ENCODE measurements at regions not wholly inside any gene's neighbourhood (a gene's known extent, or its start where the extent isn't known, plus 50 kb on each side); places are given as distances from the start of the nearest gene placed in this dataset.

DNA sequence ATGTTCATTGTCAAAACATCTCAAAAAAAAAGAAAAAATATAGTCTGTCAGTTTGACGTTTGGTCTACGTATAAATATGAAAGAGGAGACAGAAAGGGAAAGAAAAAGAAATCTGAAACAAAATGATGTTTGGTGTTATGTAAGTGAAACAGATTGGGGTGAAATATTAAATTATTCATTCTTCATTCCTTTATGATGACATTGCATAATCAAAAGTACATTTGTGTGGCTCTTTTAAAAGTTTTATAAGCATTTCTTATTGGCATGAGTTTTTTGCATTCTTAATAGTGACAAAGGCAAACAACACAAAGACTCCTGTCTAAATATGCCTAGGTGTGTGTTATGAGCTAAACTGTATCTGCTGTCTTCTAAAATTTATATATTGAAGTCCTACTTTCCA, 232.6 kb downstream of the EFNB2 start:
- TF ChIP-seq POLR2A (IDR thresholded peaks at IDR 0.05) = no peak
- TF ChIP-seq, protein P1, sequence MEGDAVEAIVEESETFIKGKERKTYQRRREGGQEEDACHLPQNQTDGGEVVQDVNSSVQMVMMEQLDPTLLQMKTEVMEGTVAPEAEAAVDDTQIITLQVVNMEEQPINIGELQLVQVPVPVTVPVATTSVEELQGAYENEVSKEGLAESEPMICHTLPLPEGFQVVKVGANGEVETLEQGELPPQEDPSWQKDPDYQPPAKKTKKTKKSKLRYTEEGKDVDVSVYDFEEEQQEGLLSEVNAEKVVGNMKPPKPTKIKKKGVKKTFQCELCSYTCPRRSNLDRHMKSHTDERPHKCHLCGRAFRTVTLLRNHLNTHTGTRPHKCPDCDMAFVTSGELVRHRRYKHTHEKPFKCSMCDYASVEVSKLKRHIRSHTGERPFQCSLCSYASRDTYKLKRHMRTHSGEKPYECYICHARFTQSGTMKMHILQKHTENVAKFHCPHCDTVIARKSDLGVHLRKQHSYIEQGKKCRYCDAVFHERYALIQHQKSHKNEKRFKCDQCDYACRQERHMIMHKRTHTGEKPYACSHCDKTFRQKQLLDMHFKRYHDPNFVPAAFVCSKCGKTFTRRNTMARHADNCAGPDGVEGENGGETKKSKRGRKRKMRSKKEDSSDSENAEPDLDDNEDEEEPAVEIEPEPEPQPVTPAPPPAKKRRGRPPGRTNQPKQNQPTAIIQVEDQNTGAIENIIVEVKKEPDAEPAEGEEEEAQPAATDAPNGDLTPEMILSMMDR (IDR thresholded peaks at IDR 0.05) = no peak
- 51% methylated on average over 2 of the region's 2 CpGs for WGBS (ENCODE audit: insufficient coverage, low coverage, low lambda C conversion rate, missing lambda C conversion rate)
- no peaks in the 10 kb centered on the region for H3K9me3 ChIP-seq
- no peak for DNase-seq
- no peak overlapping the region for H3K27ac ChIP-seq
- H3K4me3 ChIP-seq = no peak overlapping the region
- no peaks in the 10 kb centered on the region for H3K27me3 ChIP-seq
- intact Hi-C loops (cut with DNase I) = no loop called here
- no peaks in the 10 kb centered on the region for H3K4me1 ChIP-seq
- no peaks in the 10 kb centered on the region for H3K36me3 ChIP-seq
- ATAC-seq = no peak

DNA sequence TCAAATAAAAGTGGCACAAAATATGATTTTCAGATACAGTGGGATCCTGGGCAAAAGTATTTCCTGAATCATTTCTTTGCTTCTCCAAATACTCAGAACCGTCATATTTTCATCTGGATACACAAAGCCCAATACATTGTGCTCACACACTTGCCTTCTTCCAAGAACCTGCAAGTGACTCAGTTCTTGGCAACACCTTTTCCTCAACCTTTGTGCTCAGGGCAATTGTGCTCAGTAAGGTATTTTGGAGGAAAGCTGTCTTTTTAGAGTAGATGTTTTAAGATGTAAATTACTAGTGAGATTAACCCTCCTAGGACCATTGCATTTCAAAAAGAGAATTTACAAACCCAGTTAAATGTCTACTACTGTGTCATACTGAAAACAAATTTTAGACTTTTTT, 233.5 kb downstream of the EFNB2 start:
- H3K4me1 ChIP-seq = no peaks in the 10 kb centered on the region
- H3K36me3 ChIP-seq = no peaks in the 10 kb centered on the region
- no peaks in the 10 kb centered on the region for H3K27me3 ChIP-seq
- 67% methylated on average over 1 of the region's 1 CpG for WGBS (ENCODE audit: insufficient coverage, low coverage, low lambda C conversion rate, missing lambda C conversion rate)
- ATAC-seq (no peak), DNase-seq (no peak)
- intact Hi-C loops (cut with DNase I) = no loop called here
- no peak overlapping the region for H3K27ac ChIP-seq
- TF ChIP-seq, protein P1 (IDR thresholded peaks at IDR 0.05) = no peak
- no peak for TF ChIP-seq POLR2A (IDR thresholded peaks at IDR 0.05)
- H3K4me3 ChIP-seq = no peak overlapping the region
- no peaks in the 10 kb centered on the region for H3K9me3 ChIP-seq

DNA sequence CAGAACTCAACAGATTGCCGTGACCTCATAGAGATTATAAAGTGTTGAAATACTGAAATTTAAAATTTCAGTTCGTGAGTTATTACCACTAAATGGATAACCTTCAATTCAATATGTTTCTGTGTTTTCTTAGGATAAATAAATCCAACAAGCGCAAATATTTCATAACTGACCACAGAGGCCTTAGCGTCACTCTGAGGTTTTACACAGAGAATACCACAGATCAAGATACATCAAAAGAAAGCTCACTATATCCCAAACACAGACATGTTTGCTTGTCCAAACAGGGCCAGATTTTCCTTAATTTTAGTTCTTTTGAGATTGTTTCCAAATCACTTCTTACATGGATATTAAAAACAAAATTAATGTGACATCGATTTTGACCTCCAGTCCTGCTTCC, 235.8 kb downstream of the EFNB2 start:
- Histone ChIP-seq H3K36me3 (no peaks in the 10 kb centered on the region), H3K9me3 (no peaks in the 10 kb centered on the region), H3K4me3 (no peak overlapping the region), H3K27me3 (no peaks in the 10 kb centered on the region), H3K4me1 (no peaks in the 10 kb centered on the region), H3K27ac (no peak overlapping the region)
- ATAC-seq (no peak), DNase-seq (no peak)
- WGBS (ENCODE audit: insufficient coverage, low coverage, low lambda C conversion rate, missing lambda C conversion rate) = 61% methylated on average over 5 of the region's 5 CpGs
- intact Hi-C loops (cut with DNase I) = no loop called here
- no peak for TF ChIP-seq POLR2A (IDR thresholded peaks at IDR 0.05)
- TF ChIP-seq, protein P1 (IDR thresholded peaks at IDR 0.05) = no peak

DNA sequence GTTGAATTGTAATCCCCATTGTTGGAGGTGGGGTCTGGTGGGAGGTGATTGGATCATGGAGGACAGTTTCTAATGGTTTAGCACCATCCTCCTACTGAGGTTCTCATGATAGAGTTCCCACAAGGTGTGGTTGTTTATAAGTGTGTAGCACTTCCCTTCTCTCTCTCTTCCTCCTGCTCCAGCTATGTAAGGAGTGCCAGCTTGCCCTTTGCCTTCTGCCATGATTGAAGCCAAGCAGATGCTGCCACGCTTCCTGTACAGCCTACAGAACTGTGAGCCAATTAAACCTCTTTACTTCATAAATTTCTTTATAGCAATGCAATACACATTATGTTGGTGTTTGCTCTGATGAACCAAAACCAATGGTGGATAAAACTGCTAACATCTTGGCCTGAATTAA, 238.2 kb downstream of the EFNB2 start:
- no peaks in the 10 kb centered on the region for H3K9me3 ChIP-seq
- no peak for ATAC-seq
- no peak for DNase-seq
- H3K36me3 ChIP-seq = no peaks in the 10 kb centered on the region
- WGBS (ENCODE audit: insufficient coverage, low coverage, low lambda C conversion rate, missing lambda C conversion rate) = 44% methylated on average over 1 of the region's 1 CpG
- H3K4me1 ChIP-seq = no peaks in the 10 kb centered on the region
- intact Hi-C loops (cut with DNase I) = no loop called here
- no peaks in the 10 kb centered on the region for H3K27me3 ChIP-seq
- TF ChIP-seq, protein P1 (IDR thresholded peaks at IDR 0.05) = no peak
- no peak for TF ChIP-seq POLR2A (IDR thresholded peaks at IDR 0.05)
- H3K4me3 ChIP-seq = no peak overlapping the region
- no peak overlapping the region for H3K27ac ChIP-seq

DNA sequence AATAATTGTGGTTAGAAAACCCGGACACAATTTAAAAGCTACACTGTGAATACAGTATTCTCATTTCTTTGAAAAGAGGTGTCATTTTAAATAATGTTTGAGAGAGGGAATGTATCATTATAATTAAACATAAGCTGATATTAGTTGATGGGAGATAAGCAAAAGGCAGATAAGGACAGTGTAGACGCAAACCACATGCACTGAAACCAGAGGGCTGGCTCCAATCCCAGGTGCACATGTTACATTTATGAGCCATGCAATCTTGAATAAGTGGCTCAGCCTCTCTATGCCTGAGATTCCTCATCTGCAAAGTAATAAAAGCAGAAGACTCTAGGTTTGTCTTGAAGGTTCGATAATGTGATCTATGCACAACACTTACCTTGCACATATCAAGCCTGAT, 238.7 kb downstream of the EFNB2 start:
- Histone ChIP-seq H3K4me3 (no peak overlapping the region), H3K27ac (no peak overlapping the region), H3K9me3 (no peaks in the 10 kb centered on the region), H3K27me3 (no peaks in the 10 kb centered on the region), H3K36me3 (no peaks in the 10 kb centered on the region), H3K4me1 (no peaks in the 10 kb centered on the region)
- WGBS (ENCODE audit: insufficient coverage, low coverage, low lambda C conversion rate, missing lambda C conversion rate) = 49% methylated on average over 3 of the region's 3 CpGs
- ATAC-seq (no peak), DNase-seq (no peak)
- TF ChIP-seq, protein P1 (IDR thresholded peaks at IDR 0.05) = no peak
- no peak for TF ChIP-seq POLR2A (IDR thresholded peaks at IDR 0.05)
- intact Hi-C loops (cut with DNase I) = no loop called here

All from right lobe of liver (tissue), 6 donors.